ENCODE measurements at regions not wholly inside any gene's neighbourhood (a gene's known extent, or its start where the extent isn't known, plus 50 kb on each side); places are given as distances from the start of the nearest gene placed in this dataset.

GRCh38 chr10:78251016-78251385, 217.3 kb downstream of the RPS24 start:
- Histone ChIP-seq H3K9ac (ENCODE audit: insufficient read depth in 1 of 2, low read length in 2 of 2) (no peak overlapping the region), H3K4me3 (no peak overlapping the region), H3K27me3 (ENCODE audit: control insufficient read depth in 3 of 3, insufficient read depth in 3 of 3, low read length in 2 of 3) (no peaks in the 10 kb centered on the region), H3K27ac (ENCODE audit: low read depth in 1 of 2, low read length in 1 of 2) (peak overlapping the region in 1 of 2 donors; percentile 11), H3K9me3 (ENCODE audit: control insufficient read depth in 4 of 4, insufficient read depth in 3 of 4, low read length in 3 of 4) (no peaks in the 10 kb centered on the region), H3K4me1 (ENCODE audit: control insufficient read depth in 5 of 5, insufficient read depth in 5 of 5, low read length in 5 of 5) (peaks cover 0 to 19% (median 12%) of the 10 kb centered on the region in 5 donors), H3K36me3 (ENCODE audit: control insufficient read depth in 4 of 4, insufficient read depth in 4 of 4, low read length in 4 of 4) (no peaks in the 10 kb centered on the region)
- no peak for ATAC-seq (ENCODE audit: insufficient read depth, low FRiP score)
- DNase-seq = no peak
- no peak for TF ChIP-seq CTCF (IDR thresholded peaks at IDR 0.05; ENCODE audit: control extremely low read depth, extremely low read depth)
- 82 to 86% methylated on average over 7 of the region's 7 CpGs for whole genome bisulfite sequencing, 2 donors

GRCh38 chr10:78252286-78252685, 218.6 kb downstream of the RPS24 start:
- 96 to 97% methylated on average over 10 of the region's 10 CpGs for WGBS, 2 donors
- no peak overlapping the region for H3K9ac ChIP-seq (ENCODE audit: insufficient read depth in 1 of 2, low read length in 2 of 2)
- no peak for ATAC-seq (ENCODE audit: insufficient read depth, low FRiP score)
- peaks cover 0 to 22% (median 14%) of the 10 kb centered on the region in 5 donors for H3K4me1 ChIP-seq (ENCODE audit: control insufficient read depth in 5 of 5, insufficient read depth in 5 of 5, low read length in 5 of 5)
- H3K27ac ChIP-seq (ENCODE audit: low read depth in 1 of 2, low read length in 1 of 2) = no peak overlapping the region
- TF ChIP-seq CTCF (IDR thresholded peaks at IDR 0.05; ENCODE audit: control extremely low read depth, extremely low read depth) = no peak
- H3K4me3 ChIP-seq = no peak overlapping the region
- H3K9me3 ChIP-seq (ENCODE audit: control insufficient read depth in 4 of 4, insufficient read depth in 3 of 4, low read length in 3 of 4) = no peaks in the 10 kb centered on the region
- DNase-seq = no peak
- H3K27me3 ChIP-seq (ENCODE audit: control insufficient read depth in 3 of 3, insufficient read depth in 3 of 3, low read length in 2 of 3) = no peaks in the 10 kb centered on the region
- no peaks in the 10 kb centered on the region for H3K36me3 ChIP-seq (ENCODE audit: control insufficient read depth in 4 of 4, insufficient read depth in 4 of 4, low read length in 4 of 4)

GRCh38 chr10:78253063-78253853, 219.6 kb downstream of the RPS24 start:
- Histone ChIP-seq H3K4me3 (no peak overlapping the region), H3K27me3 (ENCODE audit: control insufficient read depth in 3 of 3, insufficient read depth in 3 of 3, low read length in 2 of 3) (no peaks in the 10 kb centered on the region), H3K36me3 (ENCODE audit: control insufficient read depth in 4 of 4, insufficient read depth in 4 of 4, low read length in 4 of 4) (no peaks in the 10 kb centered on the region), H3K9ac (ENCODE audit: insufficient read depth in 1 of 2, low read length in 2 of 2) (no peak overlapping the region), H3K27ac (ENCODE audit: low read depth in 1 of 2, low read length in 1 of 2) (no peak overlapping the region), H3K4me1 (ENCODE audit: control insufficient read depth in 5 of 5, insufficient read depth in 5 of 5, low read length in 5 of 5) (peaks cover 0 to 22% (median 11%) of the 10 kb centered on the region in 5 donors), H3K9me3 (ENCODE audit: control insufficient read depth in 4 of 4, insufficient read depth in 3 of 4, low read length in 3 of 4) (no peaks in the 10 kb centered on the region)
- 86 to 90% methylated on average over 9 of the region's 9 CpGs for WGBS, 2 donors
- ATAC-seq (ENCODE audit: insufficient read depth, low FRiP score) (no peak), DNase-seq (no peak)
- no peak for TF ChIP-seq CTCF (IDR thresholded peaks at IDR 0.05; ENCODE audit: control extremely low read depth, extremely low read depth)

Measured in lung (tissue), 11 donors.